ENCODE measurements at regions not wholly inside any gene's neighbourhood (a gene's known extent, or its start where the extent isn't known, plus 50 kb on each side); places are given as distances from the start of the nearest gene placed in this dataset.

DNA sequence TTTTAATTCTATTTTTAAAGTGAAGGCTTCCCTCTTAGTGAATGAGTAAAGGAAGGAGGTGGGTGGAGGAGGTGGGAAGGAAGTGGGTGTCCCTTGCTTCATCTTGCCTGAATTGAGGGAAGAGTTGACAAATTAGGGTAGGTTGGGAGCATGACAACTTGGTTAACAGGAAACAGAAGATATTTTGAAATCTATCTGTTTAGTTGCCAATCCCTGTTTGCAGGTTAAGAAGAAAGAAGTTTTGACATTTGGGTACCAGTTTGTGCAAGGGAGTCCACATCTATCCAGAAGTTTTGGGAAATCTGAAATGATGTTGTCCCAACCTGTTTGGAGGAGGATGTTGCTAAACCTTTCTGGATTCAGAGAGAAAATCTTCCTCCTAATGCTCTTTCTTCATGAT lies 204.1 kb upstream of the SUCLG2 start:
- TF ChIP-seq, protein P1, sequence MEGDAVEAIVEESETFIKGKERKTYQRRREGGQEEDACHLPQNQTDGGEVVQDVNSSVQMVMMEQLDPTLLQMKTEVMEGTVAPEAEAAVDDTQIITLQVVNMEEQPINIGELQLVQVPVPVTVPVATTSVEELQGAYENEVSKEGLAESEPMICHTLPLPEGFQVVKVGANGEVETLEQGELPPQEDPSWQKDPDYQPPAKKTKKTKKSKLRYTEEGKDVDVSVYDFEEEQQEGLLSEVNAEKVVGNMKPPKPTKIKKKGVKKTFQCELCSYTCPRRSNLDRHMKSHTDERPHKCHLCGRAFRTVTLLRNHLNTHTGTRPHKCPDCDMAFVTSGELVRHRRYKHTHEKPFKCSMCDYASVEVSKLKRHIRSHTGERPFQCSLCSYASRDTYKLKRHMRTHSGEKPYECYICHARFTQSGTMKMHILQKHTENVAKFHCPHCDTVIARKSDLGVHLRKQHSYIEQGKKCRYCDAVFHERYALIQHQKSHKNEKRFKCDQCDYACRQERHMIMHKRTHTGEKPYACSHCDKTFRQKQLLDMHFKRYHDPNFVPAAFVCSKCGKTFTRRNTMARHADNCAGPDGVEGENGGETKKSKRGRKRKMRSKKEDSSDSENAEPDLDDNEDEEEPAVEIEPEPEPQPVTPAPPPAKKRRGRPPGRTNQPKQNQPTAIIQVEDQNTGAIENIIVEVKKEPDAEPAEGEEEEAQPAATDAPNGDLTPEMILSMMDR (IDR thresholded peaks at IDR 0.05; ENCODE audit: low read depth, low read length), result no peak
- TF ChIP-seq POLR2A (IDR thresholded peaks at IDR 0.05; ENCODE audit: extremely low read depth, insufficient read length), result no peak
- TF ChIP-seq, protein P2, sequence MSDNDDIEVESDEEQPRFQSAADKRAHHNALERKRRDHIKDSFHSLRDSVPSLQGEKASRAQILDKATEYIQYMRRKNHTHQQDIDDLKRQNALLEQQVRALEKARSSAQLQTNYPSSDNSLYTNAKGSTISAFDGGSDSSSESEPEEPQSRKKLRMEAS (IDR thresholded peaks at IDR 0.05; ENCODE audit: low read depth, low read length), result no peak

Data from NB4 (cell line).